Gastroesophageal sphincter (tissue), 4 donors: ENCODE measurements at regions not wholly inside any gene's neighbourhood (a gene's known extent, or its start where the extent isn't known, plus 50 kb on each side); places are given as distances from the start of the nearest gene placed in this dataset.
A peak's percentile ranks its signal among the peaks of the same experiment; 100 is the strongest.

ENCODE experiments used
- ATAC-seq: fragments of 150-250 bp; one replicate; pipeline ENCODE4 v1.9.1; 2016; ENCODE audit warnings: mild to moderate bottlenecking, moderate library complexity
- H3K27ac ChIP-seq, 4 donors: fragments of 200-600 bp; sonication (generic) in 3 of 4; 1 replicate in 3 of 4; 2 replicates in 1 of 4; pipeline ENCODE4 v1.5.1; 2016 to 2019
- H3K27me3 ChIP-seq: fragments of 200-600 bp; sonication (generic); one replicate; pipeline ENCODE4 v1.5.1; 2019
- H3K36me3 ChIP-seq, 2 donors: fragments of 200-600 bp; sonication (generic); one replicate each; pipeline ENCODE4 v1.5.1; 2019; ENCODE audit warnings: control low read depth in 1 of 2
- H3K4me1 ChIP-seq, 3 donors: fragments of 200-600 bp; sonication (generic); 1 replicate in 2 of 3; 2 replicates in 1 of 3; pipeline ENCODE4 v1.5.1; 2016 to 2019; ENCODE audit warnings: control low read depth in 2 of 3
- H3K4me3 ChIP-seq, 2 donors: fragments of 200-600 bp; sonication (generic); one replicate each; pipeline ENCODE4 v1.5.1; 2019; ENCODE audit warnings: mild to moderate bottlenecking in 1 of 2, moderate library complexity in 1 of 2
- H3K9me3 ChIP-seq, 3 donors: fragments of 200-600 bp; sonication (generic); one replicate each; pipeline ENCODE4 v1.5.1; 2017 to 2019; ENCODE audit warnings: control low read depth in 2 of 3
- CTCF ChIP-seq, 4 experiments: fragments of 200-600 bp in 2 of 4; fragments of 450-650 bp in 2 of 4; sonication (generic) in 1 of 4; IDR thresholded peaks; one replicate each; pipeline ENCODE4 v1.5.1; 2017 to 2019; ENCODE audit warnings: antibody characterized with exemption in 4 of 4, mild to moderate bottlenecking in 2 of 4, moderate library complexity in 2 of 4
- EP300 ChIP-seq: sonication (generic); formaldehyde crosslinking; IDR thresholded peaks from one replicate; pipeline ENCODE4 v1.6.1; 2017; ENCODE audit warnings: antibody characterized with exemption, mild to moderate bottlenecking
- POLR2A ChIP-seq, 2 donors: fragments of 450-650 bp; IDR thresholded peaks; one replicate each; pipeline ENCODE4 v1.6.1; 2017; ENCODE audit warnings: antibody characterized with exemption in 2 of 2, mild to moderate bottlenecking in 2 of 2, moderate library complexity in 1 of 2
- POLR2AphosphoS5 ChIP-seq: sonication (generic); formaldehyde crosslinking; IDR thresholded peaks from one replicate; pipeline ENCODE4 v1.6.1; 2017; ENCODE audit warnings: antibody characterized with exemption
- WGBS, 2 donors: methylation state at CpG; one replicate each; pipeline ENCODE4 v1.1.5; 2018; ENCODE audit warnings: low coverage in 1 of 2; 5-methylcytosine and 5-hydroxymethylcytosine counted together

GRCh38 chr4:26175006-26175786, 145.6 kb upstream of the RBPJ start:
- Histone ChIP-seq H3K4me3 (no peak overlapping the region), H3K27ac (no peak overlapping the region), H3K27me3 (peaks cover 10% of the 10 kb centered on the region), H3K4me1 (peaks cover 0 to 9% (median 3%) of the 10 kb centered on the region in 3 donors), H3K36me3 (no peaks in the 10 kb centered on the region), H3K9me3 (no peaks in the 10 kb centered on the region)
- TF ChIP-seq EP300 (no peak), CTCF (IDR thresholded peaks at IDR 0.05) (no peak), POLR2A (IDR thresholded peaks at IDR 0.05) (no peak), POLR2AphosphoS5 (no peak)
- ATAC-seq, result no peak
- WGBS, 2 donors, result 61 to 90% methylated on average over 4 to 7 of the region's 13 CpGs

GRCh38 chr4:26175905-26176470, 144.8 kb upstream of the RBPJ start:
- Histone ChIP-seq H3K27me3 (peaks cover 10% of the 10 kb centered on the region), H3K9me3 (no peaks in the 10 kb centered on the region), H3K36me3 (no peaks in the 10 kb centered on the region), H3K4me3 (no peak overlapping the region), H3K4me1 (peaks cover 0 to 9% (median 3%) of the 10 kb centered on the region in 3 donors), H3K27ac (no peak overlapping the region)
- ATAC-seq, result no peak
- WGBS, 2 donors, result 90 to 98% methylated on average over 2 to 4 of the region's 4 CpGs
- TF ChIP-seq CTCF (IDR thresholded peaks at IDR 0.05), result no peak

GRCh38 chr4:26176598-26177149, 144.1 kb upstream of the RBPJ start:
- H3K4me1 ChIP-seq, result peaks cover 0 to 7% (median 3%) of the 10 kb centered on the region in 3 donors
- no peaks in the 10 kb centered on the region for H3K36me3 ChIP-seq
- no peaks in the 10 kb centered on the region for H3K9me3 ChIP-seq
- H3K4me3 ChIP-seq, result no peak overlapping the region
- peaks cover 7% of the 10 kb centered on the region for H3K27me3 ChIP-seq
- no peak for ATAC-seq
- H3K27ac ChIP-seq, result no peak overlapping the region
- TF ChIP-seq POLR2AphosphoS5, result no peak
- TF ChIP-seq CTCF (IDR thresholded peaks at IDR 0.05), result no peak
- no peak for TF ChIP-seq POLR2A (IDR thresholded peaks at IDR 0.05)
- no peak for TF ChIP-seq EP300
- 66 to 70% methylated on average over 4 of the region's 8 CpGs for WGBS, 2 donors

GRCh38 chr4:26178854-26179253, 142.0 kb upstream of the RBPJ start:
- ATAC-seq, result peak; percentile 67
- Histone ChIP-seq H3K27me3 (no peaks in the 10 kb centered on the region), H3K4me3 (no peak overlapping the region), H3K4me1 (no peaks in the 10 kb centered on the region), H3K36me3 (no peaks in the 10 kb centered on the region), H3K9me3 (no peaks in the 10 kb centered on the region), H3K27ac (no peak overlapping the region)
- 56 to 57% methylated on average over 5 to 6 of the region's 6 CpGs for WGBS, 2 donors
- TF ChIP-seq EP300 (no peak), POLR2A (IDR thresholded peaks at IDR 0.05) (no peak), POLR2AphosphoS5 (no peak), CTCF (IDR thresholded peaks at IDR 0.05) (no peak)

GRCh38 chr4:26179316-26179760, 141.5 kb upstream of the RBPJ start:
- no peak for ATAC-seq
- no peaks in the 10 kb centered on the region for H3K9me3 ChIP-seq
- H3K4me3 ChIP-seq, result no peak overlapping the region
- H3K27me3 ChIP-seq, result no peaks in the 10 kb centered on the region
- 79 to 89% methylated on average over 2 to 6 of the region's 6 CpGs for WGBS, 2 donors
- H3K36me3 ChIP-seq, result no peaks in the 10 kb centered on the region
- H3K4me1 ChIP-seq, result no peaks in the 10 kb centered on the region
- TF ChIP-seq POLR2AphosphoS5 (no peak), CTCF (IDR thresholded peaks at IDR 0.05) (no peak), EP300 (no peak), POLR2A (IDR thresholded peaks at IDR 0.05) (no peak)
- no peak overlapping the region for H3K27ac ChIP-seq
